A549 (cell line): ENCODE measurements at regions not wholly inside any gene's neighbourhood (a gene's known extent, or its start where the extent isn't known, plus 50 kb on each side); places are given as distances from the start of the nearest gene placed in this dataset.

Experiments used
- ATAC-seq, 2 experiments: fragments of 200-7000 bp in 1 of 2; fragments of >200 bp in 1 of 2; cut with Nextera tagmentation in 1 of 2; cut with Tn5 transposase in 1 of 2; 3 replicates each; pipeline versions ENCODE4 v1.8.0 to v1.9.1; 2018 to 2020; ENCODE audit warnings: mild to moderate bottlenecking in 1 of 2, moderate library complexity in 1 of 2
- CTCF ChIA-PET: fragments of 300-600 bp; sonication (Branson Sonifier 250); formaldehyde crosslinking; extraction: SDS; loops from one replicate; lab custom pipeline; 2021; ENCODE audit warnings: antibody characterized with exemption, inconsistent platforms; lab: Yijun Ruan, JAX
- POLR2A ChIA-PET: fragments of 350-600 bp; formaldehyde crosslinking; extraction: SDS; loops from one replicate; lab custom pipeline; 2021; ENCODE audit warnings: antibody characterized with exemption, inconsistent platforms; lab: Yijun Ruan, JAX
- DNase-seq, 2 experiments: peaks; one replicate each; pipeline versions ENCODE4 v3.0.0 to v3.0.0-alpha.2; 2011 to 2016; ENCODE audit warnings: low read depth in 1 of 2, low spot score in 1 of 2
- FAIRE-seq: peaks from 2 replicates; lab custom pipeline; 2011; peaks lifted over from hg19 to GRCh38; lab: Jason Lieb, UNC
- H3K27ac ChIP-seq, 2 experiments: fragments of >200 bp; sonication (Bioruptor Twin); formaldehyde crosslinking; 3 replicates each; pipeline ENCODE4 v1.5.1; 2016 to 2017
- H3K4me1 ChIP-seq: fragments of >200 bp; sonication (Bioruptor Twin); formaldehyde crosslinking; 3 replicates; pipeline ENCODE4 v1.6.1; 2016
- H3K4me2 ChIP-seq: fragments of >200 bp; sonication (Bioruptor Twin); formaldehyde crosslinking; 3 replicates; pipeline ENCODE4 v1.6.1; 2016
- H3K4me3 ChIP-seq: fragments of >200 bp; sonication (Bioruptor Twin); formaldehyde crosslinking; 3 replicates; pipeline ENCODE4 v1.5.1; 2016
- H3K9me3 ChIP-seq: fragments of >200 bp; sonication (Bioruptor Twin); formaldehyde crosslinking; 3 replicates; pipeline ENCODE4 v1.6.1; 2016
- CBX2 ChIP-seq: fragments of 200-600 bp; sonication (generic); IDR thresholded peaks from 2 replicates; pipeline ENCODE4 v1.6.1; 2016; ENCODE audit warnings: low read depth, mild to moderate bottlenecking, borderline replicate concordance
- CBX8 ChIP-seq: fragments of 200-600 bp; sonication (generic); IDR thresholded peaks from 2 replicates; pipeline ENCODE4 v1.6.1; 2016
- CEBPB ChIP-seq, 2 experiments: fragments of >200 bp in 1 of 2; sonication (Bioruptor Twin) in 1 of 2; formaldehyde crosslinking in 1 of 2; IDR thresholded peaks; 2 replicates each; pipeline ENCODE4 v1.6.1; 2012 to 2016
- CHD2 ChIP-seq: fragments of 150-350 bp; IDR thresholded peaks from 2 replicates; pipeline ENCODE4 v1.6.1; 2014; ENCODE audit warnings: low read length; ENCODE audit not compliant: partially characterized antibody
- EHMT2 ChIP-seq: fragments of 200-600 bp; sonication (generic); IDR thresholded peaks from 2 replicates; pipeline ENCODE4 v1.6.1; 2016; ENCODE audit warnings: antibody characterized with exemption, low read depth, mild to moderate bottlenecking, moderate library complexity
- ELK1 ChIP-seq: fragments of 150-350 bp; IDR thresholded peaks from 2 replicates; pipeline ENCODE4 v1.6.1; 2014; ENCODE audit warnings: low read depth, mild to moderate bottlenecking, low read length
- ESRRA ChIP-seq: fragments of 150-350 bp; IDR thresholded peaks from 2 replicates; pipeline ENCODE4 v1.6.1; 2014; ENCODE audit warnings: mild to moderate bottlenecking, low read length, borderline replicate concordance
- FOSB ChIP-seq: fragments of 250-450 bp; sonication (Bioruptor Pico); IDR thresholded peaks from 2 replicates; pipeline ENCODE4 v1.5.0; 2020; ENCODE audit warnings: mild to moderate bottlenecking, moderate library complexity
- FOXS1 ChIP-seq: fragments of 250-450 bp; sonication (Bioruptor Pico); IDR thresholded peaks from 2 replicates; pipeline ENCODE4 v1.5.0; 2020; ENCODE audit warnings: mild to moderate bottlenecking, moderate library complexity
- HDAC2 ChIP-seq: fragments of 200-600 bp; sonication (generic); IDR thresholded peaks from 2 replicates; pipeline ENCODE4 v1.6.1; 2016
- HES2 ChIP-seq: fragments of >200 bp; sonication (Bioruptor Twin); formaldehyde crosslinking; IDR thresholded peaks from 2 replicates; pipeline ENCODE4 v1.6.1; 2016
- HOXB13 ChIP-seq: fragments of 250-450 bp; sonication (Bioruptor Pico); IDR thresholded peaks from 2 replicates; pipeline ENCODE4 v1.5.0; 2020; ENCODE audit warnings: low read depth, mild to moderate bottlenecking, moderate library complexity
- KDM1A ChIP-seq: fragments of 200-600 bp; sonication (generic); IDR thresholded peaks from 2 replicates; pipeline ENCODE4 v1.6.1; 2016; ENCODE audit warnings: low read depth, mild to moderate bottlenecking
- MAZ ChIP-seq: fragments of 150-350 bp; IDR thresholded peaks from 2 replicates; pipeline ENCODE4 v1.6.1; 2014; ENCODE audit warnings: antibody characterized with exemption, low read depth, low read length, borderline replicate concordance
- NFE2L2 ChIP-seq: fragments of 150-350 bp; conservative IDR thresholded peaks from 2 replicates; pipeline ENCODE4 v1.6.1; 2014; ENCODE audit warnings: low read length
- PHF8 ChIP-seq: fragments of 200-600 bp; sonication (generic); IDR thresholded peaks from 2 replicates; pipeline ENCODE4 v1.6.1; 2016; ENCODE audit warnings: low read depth, mild to moderate bottlenecking, antibody characterized with exemption, moderate library complexity, borderline replicate concordance
- RCOR1 ChIP-seq: fragments of 150-350 bp; IDR thresholded peaks from 2 replicates; pipeline ENCODE4 v1.6.1; 2014; ENCODE audit warnings: antibody characterized with exemption, low read length, low read depth
- RFX5 ChIP-seq: fragments of 450-650 bp; IDR thresholded peaks from 2 replicates; pipeline ENCODE4 v1.7.1; 2014; ENCODE audit warnings: antibody characterized with exemption, mild to moderate bottlenecking, moderate library complexity
- SMC3 ChIP-seq: fragments of >200 bp; sonication (Bioruptor Twin); formaldehyde crosslinking; IDR thresholded peaks from 3 replicates; pipeline ENCODE4 v1.6.1; 2018; ENCODE audit warnings: inconsistent platforms
- TFCP2L1 ChIP-seq: fragments of 250-450 bp; sonication (Bioruptor Pico); IDR thresholded peaks from 2 replicates; pipeline ENCODE4 v1.5.0; 2021; ENCODE audit warnings: mild to moderate bottlenecking
- TP53 ChIP-seq: fragments of 250-450 bp; sonication (Bioruptor Pico); IDR thresholded peaks from 2 replicates; pipeline ENCODE4 v1.5.0; 2021; ENCODE audit warnings: mild to moderate bottlenecking, moderate library complexity
- WGBS: methylation state at CpG from one replicate; pipeline ENCODE4 v1.1.6; 2017; ENCODE audit errors: missing lambda C conversion rate; 5-methylcytosine and 5-hydroxymethylcytosine counted together
- TF ChIP-seq, protein P1 (sequence below): fragments of 250-450 bp; sonication (Bioruptor Pico); IDR thresholded peaks from 2 replicates; pipeline ENCODE4 v1.5.0; 2021; ENCODE audit warnings: mild to moderate bottlenecking, moderate library complexity, borderline replicate concordance
- TF ChIP-seq, protein P2 (sequence below): IDR thresholded peaks from 2 replicates; pipeline ENCODE4 v1.6.1; 2012

- ATAC-seq = no peak
- FAIRE-seq = no peak
- Histone ChIP-seq H3K9me3 (no peaks in the 10 kb centered on the region), H3K4me3 (no peak overlapping the region), H3K4me2 (no peak overlapping the region), H3K27ac (no peak overlapping the region), H3K4me1 (0 out of 3 replicates have a peak, but pooled peaks cover 2% of the 10 kb centered on the region)
- ChIA-PET CTCF (no interaction called here), POLR2A (no interaction called here)
- WGBS = 96% methylated on average over 1 of the region's 1 CpG
- no peak for TF ChIP-seq NFE2L2
- no peak for DNase-seq
Observed at GRCh38 chr2:150020221-150020620, 432.6 kb upstream of the MMADHC start.

GRCh38 chr2:150019063-150019462, 431.5 kb upstream of the MMADHC start:
- Histone ChIP-seq H3K4me3 (no peak overlapping the region), H3K4me1 (0 out of 3 replicates have a peak, but pooled peaks cover 2% of the 10 kb centered on the region), H3K4me2 (no peak overlapping the region), H3K9me3 (no peaks in the 10 kb centered on the region), H3K27ac (no peak overlapping the region)
- ChIA-PET POLR2A (no interaction called here), CTCF (no interaction called here)
- WGBS = 96% methylated on average over 3 of the region's 3 CpGs
- ATAC-seq (no peak), FAIRE-seq (no peak), DNase-seq (no peak)
- TF ChIP-seq CBX8 (no peak), FOXS1 (CRISPR knock-in tag) (no peak), HDAC2 (no peak), TP53 (no peak), CHD2 (no peak), RCOR1 (no peak)
- TF ChIP-seq, protein P1, sequence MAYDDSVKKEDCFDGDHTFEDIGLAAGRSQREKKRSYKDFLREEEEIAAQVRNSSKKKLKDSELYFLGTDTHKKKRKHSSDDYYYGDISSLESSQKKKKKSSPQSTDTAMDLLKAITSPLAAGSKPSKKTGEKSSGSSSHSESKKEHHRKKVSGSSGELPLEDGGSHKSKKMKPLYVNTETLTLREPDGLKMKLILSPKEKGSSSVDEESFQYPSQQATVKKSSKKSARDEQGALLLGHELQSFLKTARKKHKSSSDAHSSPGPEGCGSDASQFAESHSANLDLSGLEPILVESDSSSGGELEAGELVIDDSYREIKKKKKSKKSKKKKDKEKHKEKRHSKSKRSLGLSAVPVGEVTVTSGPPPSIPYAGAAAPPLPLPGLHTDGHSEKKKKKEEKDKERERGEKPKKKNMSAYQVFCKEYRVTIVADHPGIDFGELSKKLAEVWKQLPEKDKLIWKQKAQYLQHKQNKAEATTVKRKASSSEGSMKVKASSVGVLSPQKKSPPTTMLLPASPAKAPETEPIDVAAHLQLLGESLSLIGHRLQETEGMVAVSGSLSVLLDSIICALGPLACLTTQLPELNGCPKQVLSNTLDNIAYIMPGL (CRISPR knock-in tag) = no peak

GRCh38 chr2:150012986-150013385, 425.4 kb upstream of the MMADHC start:
- H3K4me1 ChIP-seq = no peaks in the 10 kb centered on the region
- no peak for ATAC-seq

More at GRCh38 chr2:150012986-150013385, 425.4 kb upstream of the MMADHC start:
- CTCF ChIA-PET = no interaction called here
- 95% methylated on average over 1 of the region's 1 CpG for WGBS
- no peaks in the 10 kb centered on the region for H3K9me3 ChIP-seq
- DNase-seq = no peak
- H3K27ac ChIP-seq = no peak overlapping the region
- TF ChIP-seq ELK1 (no peak), KDM1A (no peak), ESRRA (no peak), PHF8 (no peak), CHD2 (no peak), RFX5 (no peak), CEBPB (IDR thresholded peaks at IDR 0.05) (no peak), TP53 (no peak), CBX2 (no peak), HOXB13 (CRISPR knock-in tag) (no peak), MAZ (no peak), TFCP2L1 (no peak), EHMT2 (no peak), SMC3 (no peak), HES2 (no peak), FOSB (CRISPR knock-in tag) (no peak)
- TF ChIP-seq, protein P2, sequence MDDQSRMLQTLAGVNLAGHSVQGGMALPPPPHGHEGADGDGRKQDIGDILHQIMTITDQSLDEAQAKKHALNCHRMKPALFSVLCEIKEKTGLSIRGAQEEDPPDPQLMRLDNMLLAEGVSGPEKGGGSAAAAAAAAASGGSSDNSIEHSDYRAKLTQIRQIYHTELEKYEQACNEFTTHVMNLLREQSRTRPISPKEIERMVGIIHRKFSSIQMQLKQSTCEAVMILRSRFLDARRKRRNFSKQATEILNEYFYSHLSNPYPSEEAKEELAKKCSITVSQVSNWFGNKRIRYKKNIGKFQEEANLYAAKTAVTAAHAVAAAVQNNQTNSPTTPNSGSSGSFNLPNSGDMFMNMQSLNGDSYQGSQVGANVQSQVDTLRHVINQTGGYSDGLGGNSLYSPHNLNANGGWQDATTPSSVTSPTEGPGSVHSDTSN = no peak
- POLR2A ChIA-PET = no interaction called here
- no peak for FAIRE-seq
- H3K4me2 ChIP-seq = no peak overlapping the region
- no peak overlapping the region for H3K4me3 ChIP-seq
